OCI-LY7 (cell line): ENCODE measurements at regions not wholly inside any gene's neighbourhood (a gene's known extent, or its start where the extent isn't known, plus 50 kb on each side); places are given as distances from the start of the nearest gene placed in this dataset.

ENCODE experiments used
- BruUV-seq: library from RNA; stranded (reverse); fragments of 400-500 nt; replicated peaks from 2 replicates; lab custom pipeline; 2021; lab: Mats Ljungman, UMichigan
- CTCF ChIA-PET: fragments of 300-600 bp; sonication (Branson Sonifier 250); formaldehyde crosslinking; loops from one replicate; lab custom pipeline; 2022; ENCODE audit warnings: antibody characterized with exemption; ENCODE audit not compliant: unreplicated experiment; lab: Charles Lee
- POLR2A ChIA-PET: fragments of 300-600 bp; sonication (Branson Sonifier 250); formaldehyde crosslinking; loops from one replicate; lab custom pipeline; 2022; ENCODE audit warnings: antibody characterized with exemption; lab: Charles Lee
- DNase-seq: peaks from one replicate; pipeline ENCODE4 v3.0.0-alpha.2; 2015; ENCODE audit warnings: low spot score
- H2AFZ ChIP-seq: fragments of 200-600 bp; sonication (generic), shearing (Covaris generic); 2 replicates; pipeline ENCODE4 v1.6.1; 2014; ENCODE audit warnings: mild to moderate bottlenecking, antibody characterized with exemption, low read length, moderate library complexity
- H3K27ac ChIP-seq: fragments of 200-600 bp; sonication (generic); 2 replicates; pipeline ENCODE4 v1.5.1; 2014; ENCODE audit warnings: mixed run types, low read depth, mild to moderate bottlenecking, moderate library complexity, low read length, inconsistent platforms; ENCODE audit not compliant: poor library complexity, severe bottlenecking
- H3K36me3 ChIP-seq: fragments of 200-600 bp; sonication (generic); 2 replicates; pipeline ENCODE4 v1.6.1; 2014; ENCODE audit warnings: mild to moderate bottlenecking, antibody characterized with exemption, low read length, moderate library complexity, mixed read lengths; ENCODE audit not compliant: insufficient read depth
- H3K4me1 ChIP-seq: fragments of 200-600 bp; sonication (generic); 2 replicates; pipeline ENCODE4 v1.5.1; 2014; ENCODE audit warnings: mild to moderate bottlenecking, low read length; ENCODE audit not compliant: insufficient read depth, poor library complexity, severe bottlenecking
- H3K4me2 ChIP-seq: fragments of 200-600 bp; sonication (generic); 2 replicates; pipeline ENCODE4 v1.6.1; 2014; ENCODE audit warnings: mild to moderate bottlenecking, low read length
- H3K4me3 ChIP-seq: fragments of 200-600 bp; sonication (generic); 2 replicates; pipeline ENCODE4 v1.5.1; 2014; ENCODE audit warnings: mild to moderate bottlenecking, low read depth, low read length; ENCODE audit not compliant: poor library complexity, severe bottlenecking
- H3K79me2 ChIP-seq: fragments of 200-600 bp; sonication (generic); 2 replicates; pipeline ENCODE4 v1.6.1; 2016; ENCODE audit warnings: low read depth, mild to moderate bottlenecking, low read length, moderate library complexity, mixed read lengths; ENCODE audit not compliant: insufficient read depth
- H3K9me2 ChIP-seq: fragments of 200-600 bp; sonication (generic); 2 replicates; pipeline ENCODE4 v1.6.1; 2016; ENCODE audit warnings: mild to moderate bottlenecking, low read length, mixed read lengths; ENCODE audit not compliant: insufficient read depth
- H3K9me3 ChIP-seq: fragments of 200-600 bp; sonication (generic); 2 replicates; pipeline ENCODE4 v1.6.1; 2014; ENCODE audit warnings: mild to moderate bottlenecking, mixed run types, low read length, mixed read lengths
- H4K20me1 ChIP-seq: fragments of 200-600 bp; sonication (generic); 2 replicates; pipeline ENCODE4 v1.6.1; 2014; ENCODE audit warnings: mild to moderate bottlenecking, antibody characterized with exemption, low read length, moderate library complexity, mixed read lengths; ENCODE audit not compliant: insufficient read depth
- CTCF ChIP-seq: fragments of 200-600 bp; sonication (generic); conservative IDR thresholded peaks from 2 replicates; pipeline ENCODE4 v1.5.1; 2014; ENCODE audit warnings: mild to moderate bottlenecking, antibody characterized with exemption, low read length, moderate library complexity, mixed read lengths
- EZH2phosphoT487 ChIP-seq: fragments of 200-600 bp; sonication (generic); IDR thresholded peaks from 2 replicates; pipeline ENCODE4 v1.6.1; 2018; ENCODE audit warnings: low read depth, borderline replicate concordance, mild to moderate bottlenecking, mixed run types, antibody characterized with exemption, low read length, moderate library complexity, mixed read lengths
- intact Hi-C: fragments of 100-400 bp; cut with micrococcal nuclease; formaldehyde crosslinking; loops from one replicate; pipeline ENCODE4 v1.10.0; 2022; ENCODE audit not compliant: unreplicated experiment

- BruUV-seq: no TSS peak
- no peaks in the 10 kb centered on the region for H4K20me1 ChIP-seq
- ChIA-PET POLR2A (interaction anchor here (0.6 to 1.1 kb wide), 3 partner anchors 8 to 209 kb away, joined by 3 to 4 read pairs (median 3); no protein-coding TSS in a partner anchor), CTCF (no interaction called here)
- H3K9me2 ChIP-seq: no peaks in the 10 kb centered on the region
- H3K36me3 ChIP-seq: no peaks in the 10 kb centered on the region
- no peaks in the 10 kb centered on the region for H3K9me3 ChIP-seq
- H3K27ac ChIP-seq: no peak overlapping the region
- H3K79me2 ChIP-seq: no peaks in the 10 kb centered on the region
- no peak overlapping the region for H3K4me3 ChIP-seq
- TF ChIP-seq EZH2phosphoT487: no peak
- no peak for TF ChIP-seq CTCF
- intact Hi-C loops: no loop called here
- H3K4me2 ChIP-seq: no peak overlapping the region
- H2AFZ ChIP-seq: no peak overlapping the region
- no peaks in the 10 kb centered on the region for H3K4me1 ChIP-seq
- no peak for DNase-seq
Measured at GRCh38 chr7:54878339-54878738, 119.3 kb upstream of the SEC61G start.

- Histone ChIP-seq H3K4me3 (no peak overlapping the region), H3K4me1 (no peaks in the 10 kb centered on the region), H3K79me2 (no peaks in the 10 kb centered on the region), H3K9me2 (no peaks in the 10 kb centered on the region), H3K9me3 (no peaks in the 10 kb centered on the region), H2AFZ (no peak overlapping the region), H3K4me2 (no peak overlapping the region), H3K36me3 (no peaks in the 10 kb centered on the region), H3K27ac (no peak overlapping the region), H4K20me1 (no peaks in the 10 kb centered on the region)
- no TSS peak for BruUV-seq
- intact Hi-C loops: no loop called here
- CTCF ChIA-PET: no interaction called here
- no peak for DNase-seq
- POLR2A ChIA-PET: no interaction called here
- TF ChIP-seq CTCF (no peak), EZH2phosphoT487 (no peak)
Measured at GRCh38 chr7:54879776-54880175, 120.8 kb upstream of the SEC61G start.

- H4K20me1 ChIP-seq: no peaks in the 10 kb centered on the region
- no peaks in the 10 kb centered on the region for H3K4me1 ChIP-seq
- ChIA-PET POLR2A (no interaction called here), CTCF (no interaction called here)
- TF ChIP-seq EZH2phosphoT487 (no peak), CTCF (no peak)
- no peaks in the 10 kb centered on the region for H3K9me3 ChIP-seq
- H3K79me2 ChIP-seq: no peaks in the 10 kb centered on the region
- no peak overlapping the region for H3K4me2 ChIP-seq
- no peaks in the 10 kb centered on the region for H3K9me2 ChIP-seq
- no peak overlapping the region for H3K4me3 ChIP-seq
- DNase-seq: no peak
- intact Hi-C loops: no loop called here
- H3K27ac ChIP-seq: no peak overlapping the region
- no peaks in the 10 kb centered on the region for H3K36me3 ChIP-seq
- BruUV-seq: no TSS peak
- H2AFZ ChIP-seq: no peak overlapping the region
Measured at GRCh38 chr7:54880326-54880989, 121.4 kb upstream of the SEC61G start.
